DND-41 (cell line): ENCODE measurements at regions not wholly inside any gene's neighbourhood (a gene's known extent, or its start where the extent isn't known, plus 50 kb on each side); places are given as distances from the start of the nearest gene placed in this dataset.
"Not testable (repeated sequence)": the region's sequence is repeated elsewhere in the genome, so short reads cannot be mapped to it uniquely, and the experiment has no call there.

ENCODE experiments used
- CTCF ChIP-seq: IDR thresholded peaks from 2 replicates; pipeline ENCODE4 v1.5.1; 2012; ENCODE audit warnings: borderline replicate concordance, low read length, moderate library complexity, mild to moderate bottlenecking; ENCODE audit not compliant: poor library complexity, severe bottlenecking; ENCODE audit errors: extremely low read depth
- EZH2 ChIP-seq: IDR thresholded peaks from 3 replicates; pipeline ENCODE4 v1.6.1; 2012; ENCODE audit warnings: borderline replicate concordance, low read depth, mild to moderate bottlenecking, moderate library complexity, low read length, inconsistent platforms; ENCODE audit not compliant: severe bottlenecking

- not testable (repeated sequence) for TF ChIP-seq CTCF, EZH2
Measured at GRCh38 chr3:33946612-33947011, 148.2 kb downstream of the PDCD6IP start.
